ENCODE measurements at regions not wholly inside any gene's neighbourhood (a gene's known extent, or its start where the extent isn't known, plus 50 kb on each side); places are given as distances from the start of the nearest gene placed in this dataset.

GRCh38 chr2:39558906-39559305, 106.8 kb upstream of the TMEM178A start:
- TF ChIP-seq CTCF (IDR thresholded peaks at IDR 0.05) (no peak), POLR2A (IDR thresholded peaks at IDR 0.05) (no peak)

Data from body of pancreas (tissue), 4 donors.